Uterus (tissue), 2 donors: ENCODE measurements at regions not wholly inside any gene's neighbourhood (a gene's known extent, or its start where the extent isn't known, plus 50 kb on each side); places are given as distances from the start of the nearest gene placed in this dataset.

ENCODE experiments used
- POLR2A ChIP-seq, 2 donors: fragments of 450-650 bp; IDR thresholded peaks; one replicate each; pipeline ENCODE4 v1.6.1; 2016; ENCODE audit warnings: antibody characterized with exemption in 2 of 2, mild to moderate bottlenecking in 1 of 2, moderate library complexity in 1 of 2
- TF ChIP-seq, protein P1 (sequence below), 4 experiments: fragments of 200-600 bp in 2 of 4; fragments of 450-650 bp in 2 of 4; sonication (generic) in 2 of 4; IDR thresholded peaks; one replicate each; pipeline ENCODE4 v1.5.1; 2016 to 2019; ENCODE audit warnings: antibody characterized with exemption in 4 of 4, mild to moderate bottlenecking in 2 of 4, moderate library complexity in 1 of 4

DNA sequence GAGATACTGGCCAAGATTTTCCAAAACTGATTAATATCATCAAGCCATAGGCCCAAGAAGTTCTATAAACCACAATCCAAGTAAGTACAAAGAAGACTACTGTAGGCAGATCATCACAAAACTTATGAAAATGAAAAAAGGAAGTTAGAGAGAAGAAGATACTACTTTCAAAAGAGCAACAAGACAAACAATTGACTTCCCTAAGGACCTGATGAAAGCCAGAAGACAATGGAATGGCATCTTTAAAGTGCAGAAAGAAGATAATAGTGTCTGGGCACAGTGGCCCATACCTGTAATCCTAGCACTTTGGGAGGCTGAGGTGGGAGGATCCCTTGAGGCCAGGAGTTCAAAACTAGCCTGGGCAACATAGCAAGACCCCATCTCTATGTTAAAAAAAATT lies 243.1 kb downstream of the PRDM2 start:
- TF ChIP-seq, protein P1, sequence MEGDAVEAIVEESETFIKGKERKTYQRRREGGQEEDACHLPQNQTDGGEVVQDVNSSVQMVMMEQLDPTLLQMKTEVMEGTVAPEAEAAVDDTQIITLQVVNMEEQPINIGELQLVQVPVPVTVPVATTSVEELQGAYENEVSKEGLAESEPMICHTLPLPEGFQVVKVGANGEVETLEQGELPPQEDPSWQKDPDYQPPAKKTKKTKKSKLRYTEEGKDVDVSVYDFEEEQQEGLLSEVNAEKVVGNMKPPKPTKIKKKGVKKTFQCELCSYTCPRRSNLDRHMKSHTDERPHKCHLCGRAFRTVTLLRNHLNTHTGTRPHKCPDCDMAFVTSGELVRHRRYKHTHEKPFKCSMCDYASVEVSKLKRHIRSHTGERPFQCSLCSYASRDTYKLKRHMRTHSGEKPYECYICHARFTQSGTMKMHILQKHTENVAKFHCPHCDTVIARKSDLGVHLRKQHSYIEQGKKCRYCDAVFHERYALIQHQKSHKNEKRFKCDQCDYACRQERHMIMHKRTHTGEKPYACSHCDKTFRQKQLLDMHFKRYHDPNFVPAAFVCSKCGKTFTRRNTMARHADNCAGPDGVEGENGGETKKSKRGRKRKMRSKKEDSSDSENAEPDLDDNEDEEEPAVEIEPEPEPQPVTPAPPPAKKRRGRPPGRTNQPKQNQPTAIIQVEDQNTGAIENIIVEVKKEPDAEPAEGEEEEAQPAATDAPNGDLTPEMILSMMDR (IDR thresholded peaks at IDR 0.05), result no peak
- TF ChIP-seq POLR2A (IDR thresholded peaks at IDR 0.05), result no peak
